DND-41 (cell line): ENCODE measurements at regions not wholly inside any gene's neighbourhood (a gene's known extent, or its start where the extent isn't known, plus 50 kb on each side); places are given as distances from the start of the nearest gene placed in this dataset.

ENCODE experiments used
- EZH2 ChIP-seq: IDR thresholded peaks from 3 replicates; pipeline ENCODE4 v1.6.1; 2012; ENCODE audit warnings: borderline replicate concordance, low read depth, mild to moderate bottlenecking, moderate library complexity, low read length, inconsistent platforms; ENCODE audit not compliant: severe bottlenecking
- TF ChIP-seq, protein P1 (sequence below): IDR thresholded peaks from 2 replicates; pipeline ENCODE4 v1.5.1; 2012; ENCODE audit warnings: borderline replicate concordance, low read length, moderate library complexity, mild to moderate bottlenecking; ENCODE audit not compliant: poor library complexity, severe bottlenecking; ENCODE audit errors: extremely low read depth

DNA sequence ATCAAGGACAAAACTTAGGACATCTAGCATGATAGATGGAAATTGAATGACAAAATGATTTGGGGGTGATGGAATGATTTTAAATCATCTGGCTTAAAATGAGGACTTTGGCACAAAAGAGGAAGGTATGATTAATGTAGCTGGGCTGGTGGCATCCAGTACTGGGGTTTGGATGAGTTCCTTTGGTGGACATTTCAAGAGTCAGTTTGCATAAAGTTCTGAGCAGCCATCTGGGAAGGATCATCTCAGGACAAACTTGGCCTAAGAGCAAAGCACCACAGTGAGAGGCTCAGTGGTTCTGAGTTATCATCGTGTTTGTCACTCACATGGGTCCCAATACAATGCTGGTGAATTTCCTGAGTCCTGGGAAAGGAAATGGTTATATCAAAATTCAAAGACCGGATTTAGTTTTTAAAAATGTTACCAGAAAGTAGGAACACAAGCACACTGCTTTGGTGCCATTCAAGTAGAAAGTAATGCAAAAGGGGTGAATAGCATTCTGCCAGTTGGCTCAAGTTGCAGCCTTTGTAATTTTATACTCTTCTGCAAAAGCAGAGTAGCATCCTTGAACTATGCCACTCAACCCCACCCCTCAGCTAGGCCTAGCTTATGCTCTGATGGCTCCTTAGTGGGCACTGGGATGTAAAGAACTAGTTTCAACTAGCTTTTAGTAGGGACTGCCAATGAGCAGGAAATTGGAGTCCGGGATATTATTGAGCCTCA lies 219.0 kb downstream of the COG6 start:
- TF ChIP-seq, protein P1, sequence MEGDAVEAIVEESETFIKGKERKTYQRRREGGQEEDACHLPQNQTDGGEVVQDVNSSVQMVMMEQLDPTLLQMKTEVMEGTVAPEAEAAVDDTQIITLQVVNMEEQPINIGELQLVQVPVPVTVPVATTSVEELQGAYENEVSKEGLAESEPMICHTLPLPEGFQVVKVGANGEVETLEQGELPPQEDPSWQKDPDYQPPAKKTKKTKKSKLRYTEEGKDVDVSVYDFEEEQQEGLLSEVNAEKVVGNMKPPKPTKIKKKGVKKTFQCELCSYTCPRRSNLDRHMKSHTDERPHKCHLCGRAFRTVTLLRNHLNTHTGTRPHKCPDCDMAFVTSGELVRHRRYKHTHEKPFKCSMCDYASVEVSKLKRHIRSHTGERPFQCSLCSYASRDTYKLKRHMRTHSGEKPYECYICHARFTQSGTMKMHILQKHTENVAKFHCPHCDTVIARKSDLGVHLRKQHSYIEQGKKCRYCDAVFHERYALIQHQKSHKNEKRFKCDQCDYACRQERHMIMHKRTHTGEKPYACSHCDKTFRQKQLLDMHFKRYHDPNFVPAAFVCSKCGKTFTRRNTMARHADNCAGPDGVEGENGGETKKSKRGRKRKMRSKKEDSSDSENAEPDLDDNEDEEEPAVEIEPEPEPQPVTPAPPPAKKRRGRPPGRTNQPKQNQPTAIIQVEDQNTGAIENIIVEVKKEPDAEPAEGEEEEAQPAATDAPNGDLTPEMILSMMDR: no peak
- no peak for TF ChIP-seq EZH2
